ENCODE measurements at regions not wholly inside any gene's neighbourhood (a gene's known extent, or its start where the extent isn't known, plus 50 kb on each side); places are given as distances from the start of the nearest gene placed in this dataset.

GRCh38 chr13:68996668-68997025 lies 1111.0 kb upstream of the ATXN8OS start:
- Histone ChIP-seq H3K36me3 (ENCODE audit: low read depth, low read length) (no peaks in the 10 kb centered on the region), H3K79me2 (ENCODE audit: low read length) (no peaks in the 10 kb centered on the region), H3F3A (ENCODE audit: low read length, unreplicated experiment) (no peaks in the 10 kb centered on the region), H3K4me1 (ENCODE audit: insufficient read depth, low read length) (no peaks in the 10 kb centered on the region), H4K20me1 (ENCODE audit: low read length) (no peaks in the 10 kb centered on the region), H3K27ac (ENCODE audit: low read length) (no peak overlapping the region), H3K9me3 (ENCODE audit: low read length) (no peaks in the 10 kb centered on the region), H3K9me2 (replicated peaks; ENCODE audit: low read length) (no peaks in the 10 kb centered on the region), H3K4me2 (ENCODE audit: low read length) (no peak overlapping the region), H3K9ac (ENCODE audit: low read length) (no peak overlapping the region), H3K4me3 (ENCODE audit: low read length) (no peak overlapping the region), H3K27me3 (ENCODE audit: low read length) (no peaks in the 10 kb centered on the region), H2AFZ (ENCODE audit: low read length) (no peak overlapping the region)
- TF ChIP-seq EZH2 (IDR thresholded peaks at IDR 0.05; ENCODE audit: low read length, unreplicated experiment) (no peak), CTCF (conservative IDR thresholded peaks at IDR 0.05; ENCODE audit: low read depth, low read length) (no peak), EZH2phosphoT487 (IDR thresholded peaks at IDR 0.05; ENCODE audit: borderline replicate concordance, low read length) (no peak)
- intact Hi-C loops (cut with micrococcal nuclease), result no loop called here
- ATAC-seq (no peak), DNase-seq (no peak)
- no TSS peak for BruUV-seq (replicated peaks)
- ChIA-PET POLR2A (ENCODE audit: unreplicated experiment) (no interaction called here), CTCF (no interaction called here)

- BruUV-seq (replicated peaks), result no TSS peak
- no peaks in the 10 kb centered on the region for H3F3A ChIP-seq (ENCODE audit: low read length, unreplicated experiment)
- H3K27ac ChIP-seq (ENCODE audit: low read length), result no peak overlapping the region
- no peaks in the 10 kb centered on the region for H3K27me3 ChIP-seq (ENCODE audit: low read length)
- H3K79me2 ChIP-seq (ENCODE audit: low read length), result no peaks in the 10 kb centered on the region
- ChIA-PET CTCF (no interaction called here), POLR2A (ENCODE audit: unreplicated experiment) (no interaction called here)
- no peak for DNase-seq
- no peak for TF ChIP-seq CTCF (conservative IDR thresholded peaks at IDR 0.05; ENCODE audit: low read depth, low read length)
- TF ChIP-seq EZH2 (IDR thresholded peaks at IDR 0.05; ENCODE audit: low read length, unreplicated experiment), result no peak
- TF ChIP-seq EZH2phosphoT487 (IDR thresholded peaks at IDR 0.05; ENCODE audit: borderline replicate concordance, low read length), result no peak
- H3K4me2 ChIP-seq (ENCODE audit: low read length), result no peak overlapping the region
- ATAC-seq, result no peak
- H3K9me3 ChIP-seq (ENCODE audit: low read length), result no peaks in the 10 kb centered on the region
- H4K20me1 ChIP-seq (ENCODE audit: low read length), result no peaks in the 10 kb centered on the region
- H3K4me1 ChIP-seq (ENCODE audit: insufficient read depth, low read length), result no peaks in the 10 kb centered on the region
- H3K36me3 ChIP-seq (ENCODE audit: low read depth, low read length), result no peaks in the 10 kb centered on the region
- no peak overlapping the region for H3K4me3 ChIP-seq (ENCODE audit: low read length)
- H3K9me2 ChIP-seq (replicated peaks; ENCODE audit: low read length), result no peaks in the 10 kb centered on the region
- H2AFZ ChIP-seq (ENCODE audit: low read length), result no peak overlapping the region
- intact Hi-C loops (cut with micrococcal nuclease), result no loop called here
- H3K9ac ChIP-seq (ENCODE audit: low read length), result no peak overlapping the region
Observed at GRCh38 chr13:68995972-68996667, 1111.5 kb upstream of the ATXN8OS start.

GRCh38 chr13:68993154-68993553 lies 1114.5 kb upstream of the ATXN8OS start:
- Histone ChIP-seq H3K36me3 (ENCODE audit: low read depth, low read length) (no peaks in the 10 kb centered on the region), H3K9me2 (replicated peaks; ENCODE audit: low read length) (no peaks in the 10 kb centered on the region), H3K4me2 (ENCODE audit: low read length) (no peak overlapping the region), H3F3A (ENCODE audit: low read length, unreplicated experiment) (no peaks in the 10 kb centered on the region), H3K4me3 (ENCODE audit: low read length) (no peak overlapping the region), H3K27ac (ENCODE audit: low read length) (no peak overlapping the region), H2AFZ (ENCODE audit: low read length) (no peak overlapping the region), H4K20me1 (ENCODE audit: low read length) (no peaks in the 10 kb centered on the region), H3K4me1 (ENCODE audit: insufficient read depth, low read length) (no peaks in the 10 kb centered on the region), H3K9ac (ENCODE audit: low read length) (no peak overlapping the region), H3K9me3 (ENCODE audit: low read length) (no peaks in the 10 kb centered on the region), H3K79me2 (ENCODE audit: low read length) (no peaks in the 10 kb centered on the region), H3K27me3 (ENCODE audit: low read length) (no peaks in the 10 kb centered on the region)
- ATAC-seq (no peak), DNase-seq (no peak)
- BruUV-seq (replicated peaks), result no TSS peak
- no peak for TF ChIP-seq EZH2phosphoT487 (IDR thresholded peaks at IDR 0.05; ENCODE audit: borderline replicate concordance, low read length)
- TF ChIP-seq EZH2 (IDR thresholded peaks at IDR 0.05; ENCODE audit: low read length, unreplicated experiment), result no peak
- TF ChIP-seq CTCF (conservative IDR thresholded peaks at IDR 0.05; ENCODE audit: low read depth, low read length), result no peak
- intact Hi-C loops (cut with micrococcal nuclease), result no loop called here
- ChIA-PET POLR2A (ENCODE audit: unreplicated experiment) (no interaction called here), CTCF (no interaction called here)

Data from PC-3 (cell line).